Epithelial cell of proximal tubule (primary cell): ENCODE measurements at regions not wholly inside any gene's neighbourhood (a gene's known extent, or its start where the extent isn't known, plus 50 kb on each side); places are given as distances from the start of the nearest gene placed in this dataset.

Experiments
- DNase-seq: peaks from one replicate; pipeline ENCODE4 v3.0.0-alpha.2; 2011; ENCODE audit warnings: low read depth
- H3K4me3 ChIP-seq: 2 replicates; pipeline ENCODE4 v1.5.1; 2011; ENCODE audit warnings: low read depth, mild to moderate bottlenecking, low read length
- CTCF ChIP-seq: conservative IDR thresholded peaks from 2 replicates; pipeline ENCODE4 v1.5.1; 2012; ENCODE audit warnings: low read depth, mild to moderate bottlenecking, low read length

DNA sequence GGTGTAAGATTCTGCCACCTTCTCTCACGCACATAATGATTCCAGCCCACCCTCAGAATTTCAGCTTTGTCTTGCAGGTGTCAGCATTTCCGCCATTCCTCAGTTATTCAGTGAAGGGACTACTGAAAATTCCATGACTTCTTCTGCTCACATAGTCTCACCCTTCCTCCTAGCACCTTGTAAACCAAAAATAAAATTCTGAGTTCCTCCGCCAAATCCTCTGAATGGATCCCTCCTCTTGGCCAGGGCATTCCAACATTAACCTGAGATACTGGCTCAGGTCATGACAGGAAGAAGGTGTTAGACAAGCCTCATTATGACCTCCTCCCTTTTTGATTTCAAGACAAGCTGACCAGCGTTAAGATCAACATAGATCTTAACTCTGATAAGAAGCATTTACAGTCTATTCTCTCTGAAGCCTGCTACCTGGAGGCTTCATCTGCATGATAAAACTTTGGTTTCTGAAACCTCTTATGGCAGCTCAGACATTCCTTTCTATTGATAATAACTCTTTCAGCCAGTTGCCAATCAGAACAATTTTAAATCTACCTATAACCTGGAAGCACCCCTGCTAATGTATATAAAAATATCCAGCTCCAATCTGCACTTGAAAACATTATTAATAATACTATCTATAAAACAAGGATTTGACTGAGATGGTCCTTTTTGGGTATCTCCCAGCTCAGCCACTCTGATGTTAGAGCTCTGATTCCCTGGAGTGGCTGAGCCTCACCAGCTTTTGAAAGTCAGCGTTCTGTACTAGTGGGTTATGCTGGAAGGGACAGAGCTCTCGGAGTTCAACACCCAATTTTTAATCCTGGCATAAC, 136.4 kb upstream of the APCDD1 start:
- no peak for DNase-seq

DNA sequence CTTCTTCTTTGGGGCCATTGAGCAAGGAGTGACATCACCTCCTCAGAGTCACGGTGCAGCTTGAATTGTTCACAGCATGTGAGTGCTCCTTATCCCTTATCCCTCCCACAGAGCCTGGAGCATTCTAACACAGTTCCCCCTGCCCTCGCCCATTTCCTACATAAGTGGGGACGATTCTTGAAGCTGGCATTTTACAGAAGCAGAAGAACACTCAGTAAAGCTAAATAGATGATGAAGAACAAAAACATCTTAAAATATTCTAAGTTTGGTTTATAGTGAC, 135.8 kb upstream of the APCDD1 start:
- TF ChIP-seq CTCF = no peak
- H3K4me3 ChIP-seq = no peak overlapping the region
- no peak for DNase-seq

More for the DNA sequence above, 136.4 kb upstream of the APCDD1 start:
- TF ChIP-seq CTCF = no peak
- H3K4me3 ChIP-seq = no peak overlapping the region

DNA sequence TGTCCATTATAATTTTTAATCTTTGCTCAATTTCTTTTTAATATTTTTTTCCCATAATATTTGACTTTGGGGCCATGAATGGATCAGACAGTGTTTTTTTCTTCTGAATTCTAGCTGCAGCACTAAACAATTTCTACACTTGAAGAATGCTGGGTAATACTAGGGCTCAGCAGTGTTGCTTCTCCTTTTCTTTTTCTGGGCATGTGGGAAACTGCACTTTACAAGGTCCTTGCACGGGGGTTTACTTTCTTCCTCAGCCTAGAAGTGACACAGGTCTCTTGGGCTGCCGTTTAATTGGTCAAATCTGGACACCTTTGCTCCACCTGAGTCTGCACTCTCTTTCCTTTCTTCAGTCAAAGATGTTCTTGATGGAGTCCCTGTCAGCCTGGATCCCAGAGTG, 135.4 kb upstream of the APCDD1 start:
- TF ChIP-seq CTCF = no peak
- no peak overlapping the region for H3K4me3 ChIP-seq
- no peak for DNase-seq

- DNase-seq = no peak
- no peak for TF ChIP-seq CTCF
- no peak overlapping the region for H3K4me3 ChIP-seq
Observed at GRCh38 chr18:10319914-10320600, 134.4 kb upstream of the APCDD1 start.

GRCh38 chr18:10320791-10321190, 133.6 kb upstream of the APCDD1 start:
- no peak for DNase-seq

GRCh38 chr18:10321576-10321975, 132.9 kb upstream of the APCDD1 start:
- no peak for DNase-seq
- no peak overlapping the region for H3K4me3 ChIP-seq
- TF ChIP-seq CTCF = no peak

More at GRCh38 chr18:10320791-10321190, 133.6 kb upstream of the APCDD1 start:
- no peak overlapping the region for H3K4me3 ChIP-seq
- no peak for TF ChIP-seq CTCF
